ENCODE measurements at regions not wholly inside any gene's neighbourhood (a gene's known extent, or its start where the extent isn't known, plus 50 kb on each side); places are given as distances from the start of the nearest gene placed in this dataset.
"Not testable (repeated sequence)": the region's sequence is repeated elsewhere in the genome, so short reads cannot be mapped to it uniquely, and the experiment has no call there.

- in situ Hi-C loops (cut with MboI; ENCODE audit: low sequenced_read_pairs), result no loop called here
Measured at GRCh38 chr12:127024791-127025190, 1242.2 kb upstream of the TMEM132C start.

GRCh38 chr12:127025545-127025944, 1241.4 kb upstream of the TMEM132C start:
- in situ Hi-C loops (cut with MboI; ENCODE audit: low sequenced_read_pairs), result no loop called here

- in situ Hi-C loops (cut with MboI; ENCODE audit: low sequenced_read_pairs), result no loop called here
Measured at GRCh38 chr12:127035011-127035879, 1231.7 kb upstream of the TMEM132C start.

GRCh38 chr12:127038152-127038551, 1228.8 kb upstream of the TMEM132C start:
- in situ Hi-C loops (cut with MboI; ENCODE audit: low sequenced_read_pairs), result no loop called here

GRCh38 chr12:127038761-127039160, 1228.2 kb upstream of the TMEM132C start:
- in situ Hi-C loops (cut with MboI; ENCODE audit: low sequenced_read_pairs), result no loop called here

- in situ Hi-C loops (cut with MboI; ENCODE audit: low sequenced_read_pairs), result no loop called here
Measured at GRCh38 chr12:127041985-127042625, 1224.9 kb upstream of the TMEM132C start.

GRCh38 chr12:127043731-127044130, 1223.2 kb upstream of the TMEM132C start:
- in situ Hi-C loops (cut with MboI; ENCODE audit: low sequenced_read_pairs), result no loop called here

- in situ Hi-C loops (cut with MboI; ENCODE audit: low sequenced_read_pairs), result no loop called here
Measured at GRCh38 chr12:127044836-127045235, 1222.1 kb upstream of the TMEM132C start.

- in situ Hi-C loops (cut with MboI; ENCODE audit: low sequenced_read_pairs), result no loop called here
Measured at GRCh38 chr12:127046467-127046866, 1220.5 kb upstream of the TMEM132C start.

GRCh38 chr12:127048057-127048456, 1218.9 kb upstream of the TMEM132C start:
- in situ Hi-C loops (cut with MboI; ENCODE audit: low sequenced_read_pairs), result no loop called here

- in situ Hi-C loops (cut with MboI; ENCODE audit: low sequenced_read_pairs), result not testable (repeated sequence)
Measured at GRCh38 chr12:127048525-127048924, 1218.4 kb upstream of the TMEM132C start.

- in situ Hi-C loops (cut with MboI; ENCODE audit: low sequenced_read_pairs), result no loop called here
Measured at GRCh38 chr12:127051139-127051538, 1215.8 kb upstream of the TMEM132C start.

GRCh38 chr12:127052511-127053232, 1214.3 kb upstream of the TMEM132C start:
- in situ Hi-C loops (cut with MboI; ENCODE audit: low sequenced_read_pairs), result no loop called here

- in situ Hi-C loops (cut with MboI; ENCODE audit: low sequenced_read_pairs), result no loop called here
Measured at GRCh38 chr12:127054531-127054930, 1212.4 kb upstream of the TMEM132C start.

GRCh38 chr12:127060310-127060847, 1206.6 kb upstream of the TMEM132C start:
- in situ Hi-C loops (cut with MboI; ENCODE audit: low sequenced_read_pairs), result no loop called here

GRCh38 chr12:127060933-127061332, 1206.0 kb upstream of the TMEM132C start:
- in situ Hi-C loops (cut with MboI; ENCODE audit: low sequenced_read_pairs), result no loop called here

GRCh38 chr12:127063339-127064072, 1203.5 kb upstream of the TMEM132C start:
- in situ Hi-C loops (cut with MboI; ENCODE audit: low sequenced_read_pairs), result no loop called here

GRCh38 chr12:127064207-127064606, 1202.8 kb upstream of the TMEM132C start:
- in situ Hi-C loops (cut with MboI; ENCODE audit: low sequenced_read_pairs), result no loop called here

GRCh38 chr12:127065595-127065994, 1201.4 kb upstream of the TMEM132C start:
- in situ Hi-C loops (cut with MboI; ENCODE audit: low sequenced_read_pairs), result no loop called here

GRCh38 chr12:127070515-127071157, 1196.3 kb upstream of the TMEM132C start:
- in situ Hi-C loops (cut with MboI; ENCODE audit: low sequenced_read_pairs), result no loop called here

All from HL-60/S4 (cell line).